Activated CD4-positive, alpha-beta T cell treated with anti-CD3 and anti-CD28 coated beads, Interleukin-2, amount 50 U/mL, for 24 hours (primary cell): ENCODE measurements at regions not wholly inside any gene's neighbourhood (a gene's known extent, or its start where the extent isn't known, plus 50 kb on each side); places are given as distances from the start of the nearest gene placed in this dataset.
"Not testable (repeated sequence)": the region's sequence is repeated elsewhere in the genome, so short reads cannot be mapped to it uniquely, and the experiment has no call there.

Experiments
- DNase-seq, 2 donors: peaks; one replicate each; pipeline ENCODE4 v3.0.0-alpha.2; 2020; ENCODE audit warnings: low read depth in 1 of 2, low spot score in 1 of 2

DNA sequence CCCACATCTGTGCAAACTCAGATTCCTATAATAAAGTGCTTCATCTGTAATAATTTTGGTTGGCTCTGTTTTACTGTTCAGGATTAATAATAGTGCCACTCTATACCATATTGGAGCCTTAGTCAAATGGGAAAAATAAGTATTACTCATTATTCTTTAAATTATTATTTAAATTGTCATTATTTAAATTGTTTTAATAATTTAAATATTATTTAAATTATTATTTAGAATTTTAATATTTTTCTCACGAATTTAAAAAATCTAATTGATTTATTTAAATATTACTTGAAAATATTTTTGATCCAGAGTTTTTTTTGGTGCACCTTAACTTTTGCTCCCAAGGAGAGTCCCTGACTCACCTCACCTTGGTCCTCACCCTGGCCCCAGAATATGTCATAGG, 245.7 kb upstream of the MDGA2 start:
- no peak for DNase-seq

DNA sequence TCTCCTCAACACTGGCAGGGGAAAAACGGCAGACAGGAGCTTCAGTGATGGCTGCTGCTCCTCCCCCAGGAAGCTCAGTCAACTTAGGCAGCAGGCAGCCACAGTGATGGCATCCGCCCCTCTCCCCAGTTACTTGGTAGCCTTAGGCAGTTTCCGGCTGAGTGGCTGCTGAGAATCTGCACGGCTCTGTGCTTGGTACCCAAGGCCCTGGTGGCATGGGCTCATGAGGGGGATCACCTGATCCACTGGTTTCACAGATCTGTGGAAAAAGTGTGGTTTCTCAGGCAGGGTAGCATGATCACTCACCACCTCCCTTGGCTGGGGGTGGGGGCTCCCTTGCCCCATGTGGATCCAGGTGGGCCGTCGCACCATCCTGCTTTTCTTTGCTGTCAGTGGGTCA, 244.6 kb upstream of the MDGA2 start:
- DNase-seq = no peak

DNA sequence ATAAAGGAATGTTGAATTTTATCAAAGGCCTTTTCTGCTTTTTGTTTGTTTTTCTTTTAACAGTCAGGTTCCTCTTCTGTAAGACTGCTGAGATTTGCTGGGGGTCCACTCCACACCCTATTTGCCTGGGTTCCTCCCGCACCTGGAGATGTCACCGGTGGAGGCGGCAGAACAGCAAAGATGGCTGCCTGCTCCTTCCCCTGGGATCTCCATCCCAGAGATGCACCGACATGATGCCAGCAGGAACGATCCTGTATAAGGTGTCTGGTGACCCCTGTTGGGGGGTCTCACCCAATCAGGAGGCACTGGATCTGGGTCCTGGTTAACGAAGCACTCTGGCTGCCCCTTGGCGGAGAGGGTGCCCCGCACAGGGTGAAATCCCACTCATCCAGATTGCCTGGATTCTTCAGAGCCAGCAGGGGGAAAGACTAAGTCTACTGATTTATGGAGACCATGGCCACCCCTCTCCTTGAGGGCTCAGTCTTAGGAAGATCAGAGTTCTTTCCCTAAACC, 244.0 kb upstream of the MDGA2 start:
- no peak for DNase-seq

DNA sequence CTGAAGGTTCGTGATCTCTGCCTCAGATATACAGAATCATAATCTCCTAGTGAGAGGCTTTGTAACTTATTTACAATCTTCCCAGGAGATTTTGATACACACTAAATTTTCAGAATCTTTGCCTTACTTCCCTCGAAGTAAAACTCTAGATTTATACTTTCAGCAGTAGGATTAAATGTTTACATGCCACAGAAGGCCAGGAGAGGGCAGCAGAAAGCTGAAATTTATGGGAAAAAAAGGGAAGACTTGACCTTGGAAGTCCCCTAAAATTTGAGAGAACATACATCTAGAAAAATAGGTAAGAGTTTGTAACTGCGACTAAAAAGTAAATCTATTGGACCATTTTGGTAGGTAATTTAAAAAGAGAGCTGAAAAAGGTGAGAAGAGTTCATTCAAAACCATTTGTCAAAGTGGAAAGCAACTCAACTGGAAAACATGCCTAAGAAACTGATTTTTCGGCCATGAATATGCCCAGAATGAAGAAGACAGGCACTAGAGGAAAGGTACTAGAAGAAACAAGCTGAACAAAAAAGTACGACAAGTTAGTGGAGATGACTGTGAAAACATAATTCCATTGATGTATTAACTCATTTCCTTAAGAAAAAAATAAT, 242.0 kb upstream of the MDGA2 start:
- no peak for DNase-seq

DNA sequence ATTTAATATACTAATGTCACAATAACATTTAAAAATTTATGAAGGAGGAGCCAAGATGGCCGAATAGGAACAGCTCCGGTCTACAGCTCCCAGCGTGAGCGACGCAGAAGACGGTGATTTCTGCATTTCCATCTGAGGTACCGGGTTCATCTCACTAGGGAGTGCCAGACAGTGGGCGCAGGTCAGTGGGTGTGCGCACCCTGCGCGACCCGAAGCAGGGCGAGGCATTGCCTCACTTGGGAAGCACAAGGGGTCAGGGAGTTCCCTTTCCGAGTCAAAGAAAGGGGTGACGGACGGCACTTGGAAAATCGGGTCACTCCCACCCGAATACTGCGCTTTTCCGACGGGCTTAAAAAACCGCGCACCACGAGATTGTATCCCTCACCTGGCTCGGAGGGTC, 225.7 kb upstream of the MDGA2 start:
- DNase-seq = not testable (repeated sequence)

DNA sequence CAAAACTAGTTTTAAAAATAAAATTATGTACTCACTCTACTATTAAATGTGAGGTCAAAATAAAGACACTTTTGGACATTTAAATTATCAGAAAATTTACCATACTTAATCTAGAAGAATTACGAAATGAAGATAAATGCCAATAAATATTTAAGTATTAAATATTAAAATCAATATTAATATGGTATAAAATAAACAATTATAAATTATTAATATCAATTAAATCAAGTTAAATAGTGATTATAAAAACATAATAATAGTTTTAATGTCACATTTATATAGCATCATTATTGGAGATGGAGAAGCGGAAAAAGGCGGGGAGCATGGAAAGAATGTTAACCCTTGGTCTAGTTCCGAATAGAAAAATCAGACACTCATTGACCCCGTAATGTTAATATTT, 224.3 kb upstream of the MDGA2 start:
- DNase-seq = no peak

DNA sequence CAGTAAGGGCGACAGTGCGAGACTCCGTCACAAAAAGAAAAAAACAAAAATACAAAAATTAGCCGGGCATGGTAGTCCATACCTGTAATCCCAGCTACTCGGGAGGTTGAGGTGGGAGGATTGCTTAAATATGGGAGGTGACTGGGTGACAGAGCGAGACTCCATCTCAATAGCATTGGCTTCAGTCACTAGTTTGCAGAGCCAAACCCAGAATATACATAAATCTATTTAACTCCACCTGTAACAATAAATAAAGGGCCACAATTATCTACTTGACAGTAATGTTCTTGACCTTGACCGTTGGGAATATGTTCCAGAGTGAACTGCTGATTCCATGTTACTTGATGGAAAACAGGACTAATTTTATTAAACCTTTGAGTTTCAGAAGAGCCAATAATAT, 198.9 kb upstream of the MDGA2 start:
- DNase-seq = no peak

DNA sequence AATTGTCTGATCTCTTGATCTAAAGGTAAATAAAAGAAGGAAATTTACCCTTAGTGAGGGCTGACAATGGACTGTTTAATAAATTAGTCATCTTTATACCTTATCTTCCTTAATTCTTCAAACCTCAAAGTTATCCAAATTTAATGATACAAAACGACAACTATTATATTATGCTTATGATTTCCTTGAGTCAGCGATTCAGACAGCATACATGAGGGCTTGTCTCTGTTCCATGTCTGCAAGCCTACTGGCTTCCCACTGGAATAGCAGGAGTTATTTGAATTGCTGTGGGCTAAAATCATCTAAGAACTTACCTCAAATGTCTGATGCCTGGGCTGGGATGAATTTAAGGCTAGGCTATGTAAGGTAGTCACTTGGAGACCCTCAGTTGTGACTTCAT, 197.2 kb upstream of the MDGA2 start:
- DNase-seq = no peak

DNA sequence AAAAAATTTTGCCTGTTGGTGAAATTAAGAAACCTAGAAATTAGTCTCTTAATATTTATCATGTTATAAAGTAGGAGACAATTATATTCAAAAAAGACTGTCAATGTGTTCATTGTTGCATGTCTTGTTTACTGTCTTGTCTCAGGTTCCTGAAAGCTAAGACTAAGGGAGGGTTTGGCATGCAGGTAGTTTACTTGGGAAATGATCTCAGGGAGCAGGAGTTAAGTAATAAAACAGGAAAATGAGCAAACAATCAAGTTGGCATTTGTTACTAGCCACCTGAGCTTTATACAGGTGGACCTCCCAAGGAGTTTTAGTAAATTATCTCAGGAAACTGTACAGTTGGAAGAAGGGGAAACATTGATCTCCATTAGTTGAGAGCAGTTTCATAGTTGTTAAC, 188.0 kb upstream of the MDGA2 start:
- no peak for DNase-seq

DNA sequence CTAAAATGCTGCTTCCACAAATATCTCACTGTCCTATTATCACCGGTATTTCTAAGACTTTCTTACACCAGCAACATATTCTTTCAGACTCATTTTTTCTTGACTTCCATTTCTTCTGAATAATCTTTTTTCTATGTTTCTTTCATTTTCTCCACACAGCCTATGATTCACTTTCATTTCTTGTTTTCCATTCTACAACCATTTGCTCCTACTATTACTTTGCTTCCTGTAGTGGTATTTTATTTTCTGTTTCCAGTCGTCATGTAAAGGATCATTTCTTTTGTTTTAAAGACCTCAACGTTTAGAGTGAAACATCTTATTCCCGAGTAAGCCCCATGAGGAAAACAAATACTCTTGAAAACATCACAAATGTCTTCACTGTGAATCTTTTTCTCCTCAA, 182.2 kb upstream of the MDGA2 start:
- DNase-seq = no peak

DNA sequence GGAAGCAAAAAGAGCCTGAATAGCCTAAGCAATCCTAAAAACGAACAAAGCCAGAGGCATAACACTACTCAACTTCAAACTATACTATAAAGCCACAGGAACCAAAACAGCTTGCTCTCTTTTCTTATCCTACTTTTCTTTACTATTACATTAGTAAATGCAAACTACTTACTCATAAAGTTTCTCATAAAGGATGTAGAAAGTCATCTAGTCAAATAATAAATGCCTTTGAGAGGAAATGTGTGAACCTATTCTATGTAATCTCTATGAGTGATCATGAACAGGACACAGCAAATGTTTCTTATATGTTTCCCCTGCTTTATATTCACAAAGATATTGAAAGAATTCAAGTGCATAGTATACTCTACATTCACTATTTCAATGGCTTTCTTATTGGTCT, 176.9 kb upstream of the MDGA2 start:
- no peak for DNase-seq

DNA sequence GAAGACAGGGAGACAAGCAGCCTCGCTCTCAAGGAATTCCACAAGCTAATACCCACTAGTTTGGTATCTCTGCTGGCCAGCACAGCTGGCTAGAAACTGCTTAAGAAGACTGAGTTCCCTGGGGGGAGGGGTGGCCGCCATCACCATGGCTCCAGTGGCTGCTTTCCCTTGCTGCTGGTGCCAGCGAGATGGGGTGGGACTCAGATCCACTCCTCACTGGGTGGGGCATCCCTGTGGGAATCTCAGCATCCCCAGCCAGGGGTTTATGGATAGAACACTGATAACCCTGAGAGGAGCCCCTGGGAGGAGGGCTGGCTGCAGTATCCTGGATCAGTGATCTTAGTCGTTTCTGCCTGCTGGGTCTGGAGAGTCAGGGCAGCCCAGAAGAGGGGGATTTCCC, 170.6 kb upstream of the MDGA2 start:
- DNase-seq = no peak

DNA sequence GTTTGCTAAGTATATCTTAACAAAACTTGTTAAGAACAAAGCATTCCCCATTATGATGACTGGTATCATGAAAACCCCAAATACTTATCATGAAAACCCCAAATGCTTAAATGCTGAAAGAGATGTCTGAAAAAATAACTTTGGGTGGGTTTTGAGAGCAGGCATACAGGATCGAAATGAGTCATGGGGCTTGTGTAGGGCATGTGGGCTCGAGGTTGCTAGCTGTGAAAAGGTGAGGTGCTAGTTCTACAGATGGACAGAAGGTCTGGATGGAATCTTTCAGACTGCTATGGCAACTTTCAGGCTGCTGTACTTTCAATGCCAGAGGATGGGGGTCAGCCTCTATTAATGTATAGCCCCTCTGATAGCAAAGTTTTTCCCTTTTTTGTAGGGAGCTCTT, 167.8 kb upstream of the MDGA2 start:
- DNase-seq = no peak

DNA sequence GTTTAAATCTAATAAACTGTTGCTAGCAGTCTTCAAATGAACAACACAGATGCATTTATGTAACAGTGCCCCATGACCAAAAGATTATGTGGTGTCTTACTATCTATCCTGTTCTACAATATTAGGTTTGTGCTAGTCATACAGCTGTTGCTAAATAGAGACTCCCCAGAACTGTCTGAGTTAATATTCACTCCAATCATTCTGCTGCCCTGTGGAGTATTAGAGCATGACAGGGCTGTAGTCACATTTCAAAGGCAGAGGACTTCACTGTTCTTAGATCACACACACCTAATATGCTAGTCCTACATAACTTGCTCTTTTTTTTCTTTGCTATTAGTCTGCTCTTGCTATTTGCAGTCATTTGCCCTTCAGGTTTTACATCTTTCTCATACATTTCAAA, 157.6 kb upstream of the MDGA2 start:
- DNase-seq = no peak

DNA sequence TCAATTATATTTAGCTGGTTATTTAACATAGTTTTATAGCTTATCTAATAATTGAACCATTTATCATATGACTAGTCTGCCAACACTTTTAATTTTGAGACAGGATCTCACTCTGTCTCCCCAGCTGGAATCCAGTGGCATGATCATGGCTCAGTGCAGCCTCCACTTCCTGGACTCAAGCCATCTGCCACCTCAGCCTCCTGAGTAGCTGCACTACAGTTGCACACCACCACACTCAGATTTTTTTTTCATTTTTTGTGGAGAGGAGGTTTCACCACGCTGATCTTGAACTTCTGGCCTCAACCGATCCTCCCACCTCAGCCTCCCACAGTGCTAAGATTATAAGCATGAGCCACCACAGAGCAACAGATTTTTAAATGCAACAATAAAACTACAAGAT, 151.4 kb upstream of the MDGA2 start:
- DNase-seq = no peak

DNA sequence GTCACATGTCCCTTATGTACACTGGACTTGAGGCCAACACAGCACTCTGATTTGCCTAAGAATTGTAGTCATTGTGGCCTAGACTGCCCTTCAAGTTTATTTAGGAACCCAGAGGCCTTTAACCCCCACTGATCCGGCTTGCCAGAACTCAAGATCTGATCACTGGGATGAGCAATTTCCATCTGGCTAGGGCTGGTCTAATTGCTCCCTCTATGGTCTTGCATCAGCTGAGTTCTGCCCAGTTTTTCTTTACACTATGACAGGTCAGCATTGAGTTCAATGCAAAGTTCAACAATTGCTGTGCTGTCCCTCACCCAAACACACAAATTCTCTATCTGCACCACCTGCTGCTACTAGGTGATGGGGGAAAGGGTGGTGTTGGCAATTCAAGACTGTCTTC, 146.9 kb upstream of the MDGA2 start:
- no peak for DNase-seq

DNA sequence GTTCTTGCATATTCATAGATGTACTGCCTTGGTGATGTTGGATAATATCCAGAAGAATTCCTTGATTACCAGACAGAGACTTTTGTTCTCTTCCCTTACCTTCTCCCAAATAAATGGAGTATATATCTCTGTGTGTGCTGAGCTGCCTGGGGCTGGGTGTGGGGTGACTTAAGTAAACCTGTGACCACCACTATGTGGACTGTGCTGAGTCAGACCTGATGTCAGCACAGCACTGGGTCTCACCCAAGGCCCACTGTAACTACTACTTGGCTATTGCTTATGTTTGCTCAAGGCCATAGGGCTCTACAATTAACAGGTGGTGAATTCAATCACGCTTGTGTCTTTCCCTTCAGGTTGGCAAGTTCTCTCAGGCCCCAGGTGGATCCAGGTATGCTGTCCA, 145.7 kb upstream of the MDGA2 start:
- no peak for DNase-seq

DNA sequence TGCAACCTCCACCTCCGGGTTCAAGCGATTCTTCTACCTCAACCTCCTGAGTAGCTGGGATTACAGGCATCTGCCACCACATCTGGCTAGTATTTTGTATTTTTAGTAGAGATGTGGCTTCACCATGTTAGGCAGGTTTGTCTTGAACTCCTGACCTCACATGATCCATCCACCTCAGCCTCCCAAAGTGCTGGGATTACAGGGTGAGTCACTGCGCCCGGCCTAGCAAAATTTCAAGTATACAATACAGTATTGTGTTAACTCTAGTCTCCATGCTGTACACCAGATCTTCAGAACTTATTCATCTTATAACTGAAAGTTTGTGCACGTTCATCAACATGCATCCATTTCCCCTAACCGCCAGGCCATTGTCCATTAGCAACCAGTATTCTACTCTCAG, 115.1 kb upstream of the MDGA2 start:
- DNase-seq = no peak

DNA sequence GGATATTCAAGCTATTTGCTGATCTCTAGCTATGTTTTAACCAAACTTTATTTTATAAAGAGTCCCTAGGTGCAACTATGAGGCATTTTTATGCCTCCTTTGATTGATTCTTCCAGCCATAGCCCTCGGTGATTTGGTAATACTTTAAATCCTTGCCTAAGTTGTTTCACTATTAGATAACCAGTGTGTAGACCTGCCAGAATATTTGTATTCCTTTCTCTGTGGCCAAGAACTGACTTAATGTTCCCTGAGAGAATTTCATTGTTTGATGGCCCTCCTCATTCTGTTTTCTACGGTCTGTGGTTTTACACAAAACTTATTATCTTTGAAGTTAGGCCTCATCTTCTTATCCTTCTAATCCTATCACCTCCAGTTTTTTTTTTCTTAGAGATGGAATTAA, 109.7 kb upstream of the MDGA2 start:
- no peak for DNase-seq

DNA sequence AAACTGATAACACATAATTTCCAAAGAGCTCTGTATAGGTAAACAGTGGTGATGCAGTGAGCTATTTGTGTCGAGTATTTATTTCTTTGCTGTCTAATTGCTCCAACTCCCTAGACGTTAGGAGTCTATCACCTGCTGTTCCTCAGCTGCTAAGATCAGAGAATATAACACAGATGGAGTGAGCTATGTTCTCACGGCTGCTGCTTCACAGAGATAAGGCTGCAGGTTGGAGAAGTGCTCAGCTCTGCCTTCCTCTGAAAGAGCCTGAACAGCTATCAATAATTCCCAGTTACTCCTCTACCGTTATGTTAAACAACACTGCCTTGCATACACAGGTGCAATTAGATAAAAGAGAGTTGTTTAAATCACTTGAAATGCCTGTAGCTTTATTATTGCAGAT, 103.2 kb upstream of the MDGA2 start:
- DNase-seq = no peak

DNA sequence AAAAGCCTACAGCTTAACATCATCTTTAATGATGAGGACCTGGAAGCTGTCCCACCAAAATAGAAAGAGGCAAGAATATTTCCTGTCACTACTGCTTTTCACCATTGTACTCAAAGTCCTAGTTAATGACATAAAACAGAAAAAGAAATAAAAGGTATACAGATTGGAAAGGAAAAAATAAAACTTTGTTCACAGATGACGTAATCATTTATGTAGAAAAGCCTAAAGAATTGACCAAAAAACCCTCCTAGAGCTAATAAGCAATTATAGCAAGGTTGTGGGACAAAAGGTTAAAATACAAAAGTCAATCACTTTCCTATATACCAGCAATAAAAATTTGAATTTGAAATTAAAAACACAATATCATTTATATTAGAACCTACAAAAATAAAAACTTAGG, 97.2 kb upstream of the MDGA2 start:
- no peak for DNase-seq

DNA sequence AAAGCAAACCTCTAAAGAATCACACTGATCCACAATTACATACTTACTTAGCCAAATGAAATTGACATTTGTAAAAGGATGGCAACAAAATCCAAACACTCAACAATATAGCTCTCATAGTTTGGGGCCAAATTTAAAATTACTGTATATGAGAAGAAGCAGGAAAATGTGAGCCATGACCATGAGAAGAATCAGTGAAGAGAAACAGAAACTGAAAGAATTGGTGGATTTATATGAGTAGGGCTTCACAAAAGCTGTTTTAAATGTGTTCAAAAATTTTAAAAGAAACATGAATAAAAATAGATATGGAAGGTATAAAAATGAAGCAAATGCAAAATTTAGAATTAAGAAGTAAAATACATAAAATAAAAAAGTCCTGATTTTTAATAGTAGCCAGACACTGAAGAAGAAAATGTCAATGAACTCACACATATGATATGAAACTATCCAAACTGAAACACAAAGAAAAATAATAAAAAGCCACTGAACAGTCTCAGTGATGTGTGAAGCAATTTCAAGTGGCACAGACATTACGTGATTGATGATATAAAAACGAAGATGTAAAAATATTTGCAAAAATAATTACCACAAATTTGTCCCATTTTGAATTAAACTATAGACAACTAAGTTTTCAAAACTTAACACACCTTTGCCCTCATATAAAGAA, 87.9 kb upstream of the MDGA2 start:
- DNase-seq = no peak

DNA sequence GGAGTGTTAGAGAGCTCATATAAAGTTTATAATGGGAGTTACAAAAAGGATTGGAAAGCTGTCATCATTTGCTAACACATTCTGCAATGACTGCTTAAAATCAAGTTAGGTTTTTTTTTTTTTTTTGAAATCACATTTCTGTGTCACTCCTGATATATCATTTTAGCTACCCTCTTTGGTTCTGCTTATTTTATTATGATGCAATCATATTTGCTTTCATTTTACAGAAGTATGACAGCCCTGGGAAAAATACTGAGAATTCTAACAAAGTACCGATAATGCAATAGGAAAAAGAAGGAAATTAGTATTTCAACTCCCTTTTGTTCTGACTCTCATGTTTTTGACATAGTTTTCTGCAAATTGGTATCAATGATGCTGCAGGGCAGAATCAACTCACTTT, 71.6 kb upstream of the MDGA2 start:
- no peak for DNase-seq
